Hepatocyte (in vitro differentiated cells): ENCODE measurements at regions not wholly inside any gene's neighbourhood (a gene's known extent, or its start where the extent isn't known, plus 50 kb on each side); places are given as distances from the start of the nearest gene placed in this dataset.

Experiments used
- DNase-seq: peaks from one replicate; pipeline ENCODE4 v3.0.0-alpha.2; 2016; ENCODE audit warnings: low spot score
- H2AFZ ChIP-seq: fragments of 200-600 bp; sonication (generic); 2 replicates; pipeline ENCODE4 v1.6.0; 2016; ENCODE audit warnings: antibody characterized with exemption, mild to moderate bottlenecking
- H3K27ac ChIP-seq: fragments of 200-600 bp; sonication (generic); 2 replicates; pipeline ENCODE4 v1.5.1; 2016; ENCODE audit warnings: mild to moderate bottlenecking
- H3K27me3 ChIP-seq: fragments of 200-600 bp; sonication (generic); 2 replicates; pipeline ENCODE4 v1.6.1; 2016
- H3K36me3 ChIP-seq: fragments of 200-600 bp; sonication (generic); replicated peaks from 2 replicates; pipeline ENCODE4 v1.5.1; 2016; ENCODE audit warnings: low read depth; ENCODE audit not compliant: insufficient read depth
- H3K4me1 ChIP-seq: fragments of 200-600 bp; sonication (generic); 2 replicates; pipeline ENCODE4 v1.5.1; 2016; ENCODE audit warnings: mild to moderate bottlenecking, moderate library complexity; ENCODE audit not compliant: insufficient read depth
- H3K4me2 ChIP-seq: fragments of 200-600 bp; sonication (generic); 2 replicates; pipeline ENCODE4 v1.6.0; 2016
- H3K4me3 ChIP-seq: fragments of 200-600 bp; sonication (generic); 2 replicates; pipeline ENCODE4 v1.5.1; 2016; ENCODE audit warnings: mild to moderate bottlenecking
- H3K79me2 ChIP-seq: fragments of 200-600 bp; sonication (generic); 2 replicates; pipeline ENCODE4 v1.6.0; 2017; ENCODE audit warnings: mild to moderate bottlenecking
- H3K9me2 ChIP-seq: fragments of 200-600 bp; sonication (generic); replicated peaks from 2 replicates; pipeline ENCODE4 v1.6.0; 2017; ENCODE audit warnings: mild to moderate bottlenecking; ENCODE audit not compliant: insufficient read depth
- H3K9me3 ChIP-seq: fragments of 200-600 bp; sonication (generic); 2 replicates; pipeline ENCODE4 v1.5.1; 2016; ENCODE audit warnings: low read depth, mild to moderate bottlenecking
- H4K20me1 ChIP-seq: fragments of 200-600 bp; sonication (generic); 2 replicates; pipeline ENCODE4 v1.6.0; 2016; ENCODE audit warnings: mild to moderate bottlenecking; ENCODE audit not compliant: insufficient read depth, poor library complexity, severe bottlenecking
- CTCF ChIP-seq: fragments of 200-600 bp; sonication (generic); IDR thresholded peaks from 2 replicates; pipeline ENCODE4 v1.5.1; 2016; ENCODE audit warnings: antibody characterized with exemption, mild to moderate bottlenecking; ENCODE audit not compliant: poor library complexity
- EZH2 ChIP-seq: fragments of 200-600 bp; sonication (generic); IDR thresholded peaks from 2 replicates; pipeline ENCODE4 v1.6.1; 2016; ENCODE audit warnings: antibody characterized with exemption, mild to moderate bottlenecking, borderline replicate concordance
- EZH2phosphoT487 ChIP-seq: fragments of 200-600 bp; sonication (generic); IDR thresholded peaks from one replicate; pipeline ENCODE4 v1.6.1; 2018; ENCODE audit warnings: antibody characterized with exemption, mild to moderate bottlenecking, low read depth, moderate library complexity; ENCODE audit not compliant: unreplicated experiment, severe bottlenecking
- WGBS: methylation state at CpG from one replicate; pipeline ENCODE4 v1.1.6; 2016; ENCODE audit warnings: low lambda C conversion rate; ENCODE audit errors: missing lambda C conversion rate; 5-methylcytosine and 5-hydroxymethylcytosine counted together

GRCh38 chr18:60794802-60795201, 422.2 kb upstream of the MC4R start:
- DNase-seq = no peak
- Histone ChIP-seq H3K4me2 (no peak overlapping the region), H3K4me3 (no peak overlapping the region), H3K27ac (no peak overlapping the region), H4K20me1 (no peaks in the 10 kb centered on the region), H3K4me1 (no peaks in the 10 kb centered on the region), H3K36me3 (no peaks in the 10 kb centered on the region), H3K9me2 (no peaks in the 10 kb centered on the region), H3K27me3 (no peaks in the 10 kb centered on the region), H3K9me3 (no peaks in the 10 kb centered on the region), H3K79me2 (no peaks in the 10 kb centered on the region), H2AFZ (no peak overlapping the region)
- 79% methylated on average over 5 of the region's 5 CpGs for WGBS
- no peak for TF ChIP-seq EZH2phosphoT487
- no peak for TF ChIP-seq CTCF
- no peak for TF ChIP-seq EZH2

GRCh38 chr18:60804415-60804814, 431.8 kb upstream of the MC4R start:
- H2AFZ ChIP-seq = no peak overlapping the region

GRCh38 chr18:60809937-60810336, 437.4 kb upstream of the MC4R start:
- H3K9me3 ChIP-seq = no peaks in the 10 kb centered on the region
- H3K9me2 ChIP-seq = no peaks in the 10 kb centered on the region
- H3K27me3 ChIP-seq = no peaks in the 10 kb centered on the region
- H2AFZ ChIP-seq = no peak overlapping the region
- TF ChIP-seq EZH2 = no peak
- TF ChIP-seq EZH2phosphoT487 = no peak
- no peak for TF ChIP-seq CTCF
- H3K4me3 ChIP-seq = no peak overlapping the region
- no peaks in the 10 kb centered on the region for H3K4me1 ChIP-seq
- no peak for DNase-seq
- WGBS = 80% methylated on average over 2 of the region's 2 CpGs
- H3K79me2 ChIP-seq = no peaks in the 10 kb centered on the region
- H4K20me1 ChIP-seq = no peaks in the 10 kb centered on the region
- H3K36me3 ChIP-seq = no peaks in the 10 kb centered on the region
- H3K4me2 ChIP-seq = no peak overlapping the region
- H3K27ac ChIP-seq = no peak overlapping the region

More at GRCh38 chr18:60804415-60804814, 431.8 kb upstream of the MC4R start:
- H3K9me3 ChIP-seq = no peaks in the 10 kb centered on the region
- DNase-seq = no peak
- H3K4me3 ChIP-seq = no peak overlapping the region
- WGBS = 35% methylated on average over 3 of the region's 3 CpGs
- no peak overlapping the region for H3K4me2 ChIP-seq
- no peaks in the 10 kb centered on the region for H3K4me1 ChIP-seq
- H3K9me2 ChIP-seq = no peaks in the 10 kb centered on the region
- H4K20me1 ChIP-seq = no peaks in the 10 kb centered on the region
- H3K27ac ChIP-seq = no peak overlapping the region
- no peaks in the 10 kb centered on the region for H3K79me2 ChIP-seq
- TF ChIP-seq CTCF = no peak
- no peak for TF ChIP-seq EZH2
- no peak for TF ChIP-seq EZH2phosphoT487
- no peaks in the 10 kb centered on the region for H3K36me3 ChIP-seq
- H3K27me3 ChIP-seq = no peaks in the 10 kb centered on the region

- Histone ChIP-seq H3K9me2 (no peaks in the 10 kb centered on the region), H3K4me2 (no peak overlapping the region), H3K36me3 (no peaks in the 10 kb centered on the region), H3K27ac (no peak overlapping the region), H3K4me3 (no peak overlapping the region), H3K27me3 (no peaks in the 10 kb centered on the region), H3K9me3 (no peaks in the 10 kb centered on the region), H4K20me1 (no peaks in the 10 kb centered on the region), H3K4me1 (no peaks in the 10 kb centered on the region), H3K79me2 (no peaks in the 10 kb centered on the region), H2AFZ (no peak overlapping the region)
- no peak for TF ChIP-seq EZH2phosphoT487
- no peak for TF ChIP-seq CTCF
- TF ChIP-seq EZH2 = no peak
- no peak for DNase-seq
- WGBS = 74% methylated on average over 2 of the region's 2 CpGs
Observed at GRCh38 chr18:60812921-60813320, 440.3 kb upstream of the MC4R start.
